Glutamatergic neuron (in vitro differentiated cells): ENCODE measurements at regions not wholly inside any gene's neighbourhood (a gene's known extent, or its start where the extent isn't known, plus 50 kb on each side); places are given as distances from the start of the nearest gene placed in this dataset.

Experiments used
- DNase-seq: peaks from one replicate; pipeline ENCODE4 v3.0.0; 2022
- H3K27ac Mint-ChIP-seq: one replicate; pipeline ENCODE4 v1.8.0; 2020; ENCODE audit warnings: mild to moderate bottlenecking, mixed read lengths, inconsistent platforms; ENCODE audit not compliant: unreplicated experiment
- H3K27me3 Mint-ChIP-seq: one replicate; pipeline ENCODE4 v1.8.0; 2020; ENCODE audit warnings: mild to moderate bottlenecking, moderate library complexity, mixed read lengths, inconsistent platforms; ENCODE audit not compliant: unreplicated experiment
- H3K36me3 Mint-ChIP-seq: one replicate; pipeline ENCODE4 v1.8.0; 2020; ENCODE audit warnings: mild to moderate bottlenecking, mixed read lengths, inconsistent platforms; ENCODE audit not compliant: unreplicated experiment
- H3K4me1 Mint-ChIP-seq: one replicate; pipeline ENCODE4 v1.8.0; 2020; ENCODE audit warnings: mild to moderate bottlenecking, low read depth, mixed read lengths, inconsistent platforms; ENCODE audit not compliant: unreplicated experiment
- H3K4me3 Mint-ChIP-seq: one replicate; pipeline ENCODE4 v1.8.0; 2020; ENCODE audit warnings: mild to moderate bottlenecking, mixed read lengths, inconsistent platforms; ENCODE audit not compliant: unreplicated experiment
- H3K9me3 Mint-ChIP-seq: one replicate; pipeline ENCODE4 v1.8.0; 2020; ENCODE audit warnings: mild to moderate bottlenecking, moderate library complexity, mixed read lengths, inconsistent platforms; ENCODE audit not compliant: unreplicated experiment
- CTCF ChIP-seq: fragments of 200-600 bp; sonication (generic); IDR thresholded peaks from one replicate; pipeline ENCODE4 v1.5.0; 2021; ENCODE audit not compliant: partially characterized antibody, unreplicated experiment

- no peaks in the 10 kb centered on the region for H3K36me3 Mint-ChIP-seq
These were observed 535.3 kb upstream of the TMEM132C start for GRCh38 chr12:127731657-127732056.

GRCh38 chr12:127742231-127742630 lies 524.7 kb upstream of the TMEM132C start:
- H3K9me3 Mint-ChIP-seq, result peaks cover 10% of the 10 kb centered on the region
- TF ChIP-seq CTCF, result no peak

More at GRCh38 chr12:127731657-127732056, 535.3 kb upstream of the TMEM132C start:
- no peak overlapping the region for H3K27ac Mint-ChIP-seq
- no peak for DNase-seq
- H3K9me3 Mint-ChIP-seq, result peaks cover 3% of the 10 kb centered on the region
- no peaks in the 10 kb centered on the region for H3K27me3 Mint-ChIP-seq
- H3K4me1 Mint-ChIP-seq, result peaks cover 10% of the 10 kb centered on the region
- no peak overlapping the region for H3K4me3 Mint-ChIP-seq
- TF ChIP-seq CTCF, result no peak

GRCh38 chr12:127745469-127746212 lies 521.3 kb upstream of the TMEM132C start:
- H3K27ac Mint-ChIP-seq, result no peak overlapping the region
- TF ChIP-seq CTCF, result no peak

More at GRCh38 chr12:127742231-127742630, 524.7 kb upstream of the TMEM132C start:
- no peak for DNase-seq
- H3K4me3 Mint-ChIP-seq, result no peak overlapping the region
- H3K36me3 Mint-ChIP-seq, result no peaks in the 10 kb centered on the region
- H3K27me3 Mint-ChIP-seq, result peaks cover 3% of the 10 kb centered on the region
- H3K4me1 Mint-ChIP-seq, result no peaks in the 10 kb centered on the region
- H3K27ac Mint-ChIP-seq, result no peak overlapping the region

GRCh38 chr12:127749416-127749815 lies 517.6 kb upstream of the TMEM132C start:
- H3K4me3 Mint-ChIP-seq, result no peak overlapping the region
- H3K9me3 Mint-ChIP-seq, result peaks cover 4% of the 10 kb centered on the region
- H3K36me3 Mint-ChIP-seq, result no peaks in the 10 kb centered on the region
- H3K4me1 Mint-ChIP-seq, result no peaks in the 10 kb centered on the region
- no peak for DNase-seq
- TF ChIP-seq CTCF, result no peak
- no peak overlapping the region for H3K27ac Mint-ChIP-seq
- H3K27me3 Mint-ChIP-seq, result no peaks in the 10 kb centered on the region

More at GRCh38 chr12:127745469-127746212, 521.3 kb upstream of the TMEM132C start:
- peaks cover 3% of the 10 kb centered on the region for H3K27me3 Mint-ChIP-seq
- no peak for DNase-seq
- H3K36me3 Mint-ChIP-seq, result no peaks in the 10 kb centered on the region
- no peaks in the 10 kb centered on the region for H3K4me1 Mint-ChIP-seq
- no peak overlapping the region for H3K4me3 Mint-ChIP-seq
- peaks cover 10% of the 10 kb centered on the region for H3K9me3 Mint-ChIP-seq

- H3K36me3 Mint-ChIP-seq, result no peaks in the 10 kb centered on the region
- H3K27me3 Mint-ChIP-seq, result no peaks in the 10 kb centered on the region
- no peak for TF ChIP-seq CTCF
- peaks cover 5% of the 10 kb centered on the region for H3K9me3 Mint-ChIP-seq
- H3K4me1 Mint-ChIP-seq, result no peaks in the 10 kb centered on the region
- no peak overlapping the region for H3K27ac Mint-ChIP-seq
- no peak for DNase-seq
- no peak overlapping the region for H3K4me3 Mint-ChIP-seq
These were observed 516.7 kb upstream of the TMEM132C start for GRCh38 chr12:127750076-127750840.
